SKM-1 treated with dmso at 0.1 percent for 144 hours (cell line): ENCODE measurements at regions not wholly inside any gene's neighbourhood (a gene's known extent, or its start where the extent isn't known, plus 50 kb on each side); places are given as distances from the start of the nearest gene placed in this dataset.
"Not testable (repeated sequence)": the region's sequence is repeated elsewhere in the genome, so short reads cannot be mapped to it uniquely, and the experiment has no call there.

Experiments used
- DNase-seq: peaks from one replicate; lab custom pipeline; 2025; ENCODE audit not compliant: unreplicated experiment; lab: John Stamatoyannopoulos, UW

- no peak for DNase-seq
Observed at GRCh38 chr15:89024418-89024817, 63.8 kb upstream of the ABHD2 start.

DNA sequence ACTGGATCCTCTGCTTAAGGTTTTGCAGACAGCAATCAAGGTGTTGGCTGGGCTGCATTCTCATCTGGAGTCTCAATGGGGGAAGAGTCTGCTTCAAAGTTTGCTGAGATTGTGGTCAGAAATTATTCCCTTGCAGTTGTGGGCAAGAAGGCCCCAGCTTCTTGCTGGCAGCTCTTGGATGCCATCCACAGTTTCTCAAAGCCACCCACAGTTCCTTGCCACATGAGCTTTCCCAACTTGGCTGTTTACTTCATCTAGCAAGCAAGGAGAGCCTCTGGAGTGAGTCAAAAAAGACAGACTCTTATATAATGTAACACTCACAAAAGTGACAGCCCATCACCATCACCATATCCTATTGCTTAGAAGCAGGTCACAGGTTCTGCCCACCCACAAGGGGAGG is 62.1 kb upstream of the ABHD2 start:
- DNase-seq, result no peak

DNA sequence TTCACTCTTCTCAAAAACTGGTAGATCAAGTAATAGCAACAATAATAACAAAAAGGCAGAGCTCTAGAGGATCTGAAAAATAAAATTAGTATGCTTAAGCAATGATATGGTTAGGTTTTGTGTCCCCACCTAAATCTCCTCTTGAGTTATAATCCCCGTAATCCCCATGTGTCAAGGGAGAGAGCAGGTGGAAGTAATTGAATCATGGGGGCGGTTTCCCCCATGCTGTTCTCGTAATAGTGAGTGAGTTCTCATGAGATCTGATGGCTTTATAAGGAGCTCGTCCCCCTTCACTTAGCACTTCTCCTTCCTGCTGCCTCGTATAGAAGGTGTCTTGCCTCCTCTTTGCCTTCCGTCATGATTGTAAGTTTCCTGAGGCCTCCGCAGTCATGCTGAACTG is 60.2 kb upstream of the ABHD2 start:
- no peak for DNase-seq

GRCh38 chr15:89030311-89030710 is 57.9 kb upstream of the ABHD2 start:
- DNase-seq, result no peak

GRCh38 chr15:89031637-89032285 is 56.5 kb upstream of the ABHD2 start:
- not testable (repeated sequence) for DNase-seq

GRCh38 chr15:89034305-89034704 is 54.0 kb upstream of the ABHD2 start:
- no peak for DNase-seq

DNA sequence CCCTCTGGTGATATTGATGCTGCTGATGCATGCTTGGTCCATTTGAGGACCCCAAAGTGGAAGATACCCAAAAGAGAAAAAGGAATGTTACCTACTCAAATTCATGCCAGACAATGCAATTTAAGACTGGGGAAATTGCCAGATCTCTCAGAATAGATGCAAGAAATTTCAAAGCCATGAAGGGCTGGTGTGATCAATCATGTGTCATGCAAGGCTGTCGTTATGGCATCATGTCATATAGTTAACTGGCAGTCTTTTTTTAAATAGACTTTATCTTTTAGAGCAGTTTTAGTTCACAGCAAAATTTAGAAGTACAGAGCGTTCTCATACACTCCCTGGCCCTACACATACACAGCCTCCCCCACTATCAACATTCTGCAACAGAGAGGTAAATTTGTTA is 53.1 kb upstream of the ABHD2 start:
- no peak for DNase-seq

DNA sequence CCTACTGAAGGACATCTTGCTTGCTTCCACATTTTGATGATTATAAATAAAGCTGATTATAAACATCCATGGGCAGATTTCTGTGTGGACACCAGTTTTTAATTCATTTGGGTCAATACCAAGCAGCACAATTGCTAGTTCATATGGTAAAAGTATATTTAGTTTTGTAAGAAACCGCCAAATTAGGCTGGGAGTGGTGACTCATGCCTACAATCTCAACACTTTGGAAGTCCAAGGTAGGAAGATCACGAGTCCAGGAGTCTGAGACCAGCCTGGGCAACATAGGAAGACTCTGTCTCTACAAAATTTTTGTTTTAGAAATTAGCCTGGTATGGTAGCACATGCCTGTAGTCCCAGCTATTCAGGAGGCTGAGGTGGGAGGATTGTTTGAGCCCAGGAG is 52.6 kb upstream of the ABHD2 start:
- DNase-seq, result no peak

GRCh38 chr15:89038146-89038545 is 50.1 kb upstream of the ABHD2 start:
- DNase-seq, result no peak
